ENCODE measurements at regions not wholly inside any gene's neighbourhood (a gene's known extent, or its start where the extent isn't known, plus 50 kb on each side); places are given as distances from the start of the nearest gene placed in this dataset.

DNA sequence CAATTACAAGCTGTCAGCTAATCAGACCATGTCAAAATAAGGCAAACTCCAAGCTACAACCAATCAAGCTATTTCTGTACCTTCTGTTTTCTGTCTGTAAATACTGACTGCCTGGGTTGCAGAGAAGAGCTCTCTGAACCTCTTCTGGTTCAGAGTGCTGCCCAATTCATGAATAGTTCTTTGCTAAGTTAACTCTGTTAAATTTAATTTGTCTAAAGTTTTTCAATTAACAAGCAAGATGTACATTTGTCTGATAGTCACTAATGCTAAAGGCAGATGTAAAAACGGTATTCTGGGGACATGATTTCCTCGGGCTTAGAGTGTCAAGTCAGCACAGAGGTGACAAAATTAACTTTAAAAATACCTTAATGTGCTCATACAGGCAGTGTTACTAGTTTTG lies 408.3 kb upstream of the CLINT1 start:
- TF ChIP-seq POLR2A (IDR thresholded peaks at IDR 0.05): no peak
- TF ChIP-seq, protein P1, sequence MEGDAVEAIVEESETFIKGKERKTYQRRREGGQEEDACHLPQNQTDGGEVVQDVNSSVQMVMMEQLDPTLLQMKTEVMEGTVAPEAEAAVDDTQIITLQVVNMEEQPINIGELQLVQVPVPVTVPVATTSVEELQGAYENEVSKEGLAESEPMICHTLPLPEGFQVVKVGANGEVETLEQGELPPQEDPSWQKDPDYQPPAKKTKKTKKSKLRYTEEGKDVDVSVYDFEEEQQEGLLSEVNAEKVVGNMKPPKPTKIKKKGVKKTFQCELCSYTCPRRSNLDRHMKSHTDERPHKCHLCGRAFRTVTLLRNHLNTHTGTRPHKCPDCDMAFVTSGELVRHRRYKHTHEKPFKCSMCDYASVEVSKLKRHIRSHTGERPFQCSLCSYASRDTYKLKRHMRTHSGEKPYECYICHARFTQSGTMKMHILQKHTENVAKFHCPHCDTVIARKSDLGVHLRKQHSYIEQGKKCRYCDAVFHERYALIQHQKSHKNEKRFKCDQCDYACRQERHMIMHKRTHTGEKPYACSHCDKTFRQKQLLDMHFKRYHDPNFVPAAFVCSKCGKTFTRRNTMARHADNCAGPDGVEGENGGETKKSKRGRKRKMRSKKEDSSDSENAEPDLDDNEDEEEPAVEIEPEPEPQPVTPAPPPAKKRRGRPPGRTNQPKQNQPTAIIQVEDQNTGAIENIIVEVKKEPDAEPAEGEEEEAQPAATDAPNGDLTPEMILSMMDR (IDR thresholded peaks at IDR 0.05): no peak

Measured in adrenal gland (tissue), 5 donors.